Peyer's patch (tissue), 4 donors: ENCODE measurements at regions not wholly inside any gene's neighbourhood (a gene's known extent, or its start where the extent isn't known, plus 50 kb on each side); places are given as distances from the start of the nearest gene placed in this dataset.
"Not testable (repeated sequence)": the region's sequence is repeated elsewhere in the genome, so short reads cannot be mapped to it uniquely, and the experiment has no call there.

Source experiments
- POLR2A ChIP-seq, 2 donors: fragments of 450-650 bp; IDR thresholded peaks; one replicate each; pipeline ENCODE4 v1.5.1; 2017; ENCODE audit warnings: antibody characterized with exemption in 2 of 2, mild to moderate bottlenecking in 2 of 2, moderate library complexity in 2 of 2
- TF ChIP-seq, protein P1 (sequence below), 6 experiments: fragments of 450-650 bp in 4 of 6; fragments of 200-600 bp in 2 of 6; sonication (generic) in 1 of 6; IDR thresholded peaks; one replicate each; pipeline ENCODE4 v1.5.1; 2017 to 2019; ENCODE audit warnings: antibody characterized with exemption in 6 of 6, mild to moderate bottlenecking in 3 of 6, moderate library complexity in 1 of 6

- TF ChIP-seq, protein P1, sequence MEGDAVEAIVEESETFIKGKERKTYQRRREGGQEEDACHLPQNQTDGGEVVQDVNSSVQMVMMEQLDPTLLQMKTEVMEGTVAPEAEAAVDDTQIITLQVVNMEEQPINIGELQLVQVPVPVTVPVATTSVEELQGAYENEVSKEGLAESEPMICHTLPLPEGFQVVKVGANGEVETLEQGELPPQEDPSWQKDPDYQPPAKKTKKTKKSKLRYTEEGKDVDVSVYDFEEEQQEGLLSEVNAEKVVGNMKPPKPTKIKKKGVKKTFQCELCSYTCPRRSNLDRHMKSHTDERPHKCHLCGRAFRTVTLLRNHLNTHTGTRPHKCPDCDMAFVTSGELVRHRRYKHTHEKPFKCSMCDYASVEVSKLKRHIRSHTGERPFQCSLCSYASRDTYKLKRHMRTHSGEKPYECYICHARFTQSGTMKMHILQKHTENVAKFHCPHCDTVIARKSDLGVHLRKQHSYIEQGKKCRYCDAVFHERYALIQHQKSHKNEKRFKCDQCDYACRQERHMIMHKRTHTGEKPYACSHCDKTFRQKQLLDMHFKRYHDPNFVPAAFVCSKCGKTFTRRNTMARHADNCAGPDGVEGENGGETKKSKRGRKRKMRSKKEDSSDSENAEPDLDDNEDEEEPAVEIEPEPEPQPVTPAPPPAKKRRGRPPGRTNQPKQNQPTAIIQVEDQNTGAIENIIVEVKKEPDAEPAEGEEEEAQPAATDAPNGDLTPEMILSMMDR (IDR thresholded peaks at IDR 0.05), result not testable (repeated sequence)
- not testable (repeated sequence) for TF ChIP-seq POLR2A (IDR thresholded peaks at IDR 0.05)
Measured at GRCh38 chr9:65441324-65441920, 156.4 kb upstream of the FOXD4L5 start.
